ENCODE measurements at regions not wholly inside any gene's neighbourhood (a gene's known extent, or its start where the extent isn't known, plus 50 kb on each side); places are given as distances from the start of the nearest gene placed in this dataset.

GRCh38 chr4:14465507-14465906 is 536.8 kb upstream of the CPEB2 start:
- TF ChIP-seq CTCF (IDR thresholded peaks at IDR 0.05; ENCODE audit: low read depth, low read length, missing input control) (no peak), TAF1 (conservative IDR thresholded peaks at IDR 0.05) (no peak), RAD21 (IDR thresholded peaks at IDR 0.05) (no peak)

All from liver (tissue), 3 donors.